ENCODE measurements at regions not wholly inside any gene's neighbourhood (a gene's known extent, or its start where the extent isn't known, plus 50 kb on each side); places are given as distances from the start of the nearest gene placed in this dataset.

DNA sequence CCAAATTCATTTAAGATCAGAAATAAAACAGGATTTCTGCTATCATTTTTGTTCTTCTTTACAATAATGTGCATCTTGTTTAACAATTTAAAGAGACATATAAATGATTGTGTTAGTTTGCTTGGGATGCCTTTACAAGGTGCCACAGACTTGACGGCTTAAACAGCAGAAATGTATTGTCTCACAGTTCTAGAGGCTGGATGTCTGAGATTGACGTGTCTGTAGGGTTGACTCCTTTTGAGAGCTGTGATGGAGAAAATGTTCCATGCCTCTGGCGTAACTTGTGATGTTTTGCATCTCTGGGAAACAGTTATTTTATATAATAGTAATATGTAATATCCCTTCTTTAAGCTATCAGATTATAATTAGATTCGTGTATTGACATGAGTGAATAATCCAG is 1091.6 kb upstream of the PRMT6 start:
- H3K27ac ChIP-seq: no peak overlapping the region
- no peaks in the 10 kb centered on the region for H3K9me3 ChIP-seq (ENCODE audit: severe bottlenecking)
- H3K36me3 ChIP-seq: no peaks in the 10 kb centered on the region
- no peak for DNase-seq
- H3K4me3 ChIP-seq (ENCODE audit: low read depth, low read length): no peak overlapping the region
- no peaks in the 10 kb centered on the region for H3K27me3 ChIP-seq (ENCODE audit: insufficient read depth, low read depth, severe bottlenecking)
- TF ChIP-seq, protein P1, sequence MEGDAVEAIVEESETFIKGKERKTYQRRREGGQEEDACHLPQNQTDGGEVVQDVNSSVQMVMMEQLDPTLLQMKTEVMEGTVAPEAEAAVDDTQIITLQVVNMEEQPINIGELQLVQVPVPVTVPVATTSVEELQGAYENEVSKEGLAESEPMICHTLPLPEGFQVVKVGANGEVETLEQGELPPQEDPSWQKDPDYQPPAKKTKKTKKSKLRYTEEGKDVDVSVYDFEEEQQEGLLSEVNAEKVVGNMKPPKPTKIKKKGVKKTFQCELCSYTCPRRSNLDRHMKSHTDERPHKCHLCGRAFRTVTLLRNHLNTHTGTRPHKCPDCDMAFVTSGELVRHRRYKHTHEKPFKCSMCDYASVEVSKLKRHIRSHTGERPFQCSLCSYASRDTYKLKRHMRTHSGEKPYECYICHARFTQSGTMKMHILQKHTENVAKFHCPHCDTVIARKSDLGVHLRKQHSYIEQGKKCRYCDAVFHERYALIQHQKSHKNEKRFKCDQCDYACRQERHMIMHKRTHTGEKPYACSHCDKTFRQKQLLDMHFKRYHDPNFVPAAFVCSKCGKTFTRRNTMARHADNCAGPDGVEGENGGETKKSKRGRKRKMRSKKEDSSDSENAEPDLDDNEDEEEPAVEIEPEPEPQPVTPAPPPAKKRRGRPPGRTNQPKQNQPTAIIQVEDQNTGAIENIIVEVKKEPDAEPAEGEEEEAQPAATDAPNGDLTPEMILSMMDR (IDR thresholded peaks at IDR 0.05; ENCODE audit: low read depth, low read length): no peak

DNA sequence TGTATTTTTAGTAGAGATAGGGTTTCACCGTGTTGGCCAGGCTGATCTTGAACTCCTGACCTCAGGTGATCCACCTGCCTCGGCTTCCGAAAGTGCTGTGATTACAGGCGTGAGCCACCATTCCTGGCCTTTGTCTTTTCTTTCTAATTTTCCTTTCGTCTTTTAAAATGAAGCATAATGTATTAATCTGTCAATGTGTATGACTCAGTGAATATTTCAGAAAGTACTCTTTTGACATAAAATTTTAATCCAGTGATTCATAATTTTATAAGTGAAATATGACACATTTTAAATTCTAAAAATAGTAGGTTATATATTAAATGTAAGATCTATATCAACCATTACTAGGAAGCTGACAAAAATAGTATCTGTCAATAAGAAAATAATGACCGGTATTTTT is 1059.0 kb upstream of the PRMT6 start:
- no peak for DNase-seq
- Histone ChIP-seq H3K4me3 (ENCODE audit: low read depth, low read length) (no peak overlapping the region), H3K9me3 (ENCODE audit: severe bottlenecking) (no peaks in the 10 kb centered on the region), H3K27me3 (ENCODE audit: insufficient read depth, low read depth, severe bottlenecking) (no peaks in the 10 kb centered on the region), H3K36me3 (no peaks in the 10 kb centered on the region), H3K27ac (no peak overlapping the region)
- TF ChIP-seq, protein P1 (IDR thresholded peaks at IDR 0.05; ENCODE audit: low read depth, low read length): no peak

DNA sequence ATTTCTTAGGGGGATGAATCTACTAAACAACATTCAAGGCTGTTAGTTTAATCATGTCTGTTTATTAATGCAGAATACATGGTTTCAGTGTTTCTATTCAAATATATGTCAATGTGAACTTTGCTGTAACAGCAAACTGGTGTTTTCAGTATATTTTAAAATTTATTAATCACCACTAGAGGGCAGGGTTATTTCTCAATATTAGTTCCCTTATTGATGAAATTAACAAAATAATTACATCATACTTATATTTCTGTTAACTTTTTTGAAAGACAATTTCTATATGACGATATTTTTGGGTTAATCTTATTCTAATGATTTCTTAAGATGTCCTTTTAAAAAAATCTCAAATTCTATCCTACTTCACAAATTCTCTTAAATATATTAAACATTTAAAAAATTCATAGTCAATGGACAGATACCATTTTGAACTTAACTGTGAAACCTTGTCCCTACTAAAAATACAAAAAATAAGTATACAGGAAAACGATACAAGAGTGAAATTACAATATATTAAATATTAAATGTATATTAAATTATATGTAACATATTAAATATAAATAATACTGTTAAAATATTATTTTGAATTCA is 1034.1 kb upstream of the PRMT6 start:
- TF ChIP-seq, protein P1 (IDR thresholded peaks at IDR 0.05; ENCODE audit: low read depth, low read length): no peak
- Histone ChIP-seq H3K36me3 (no peaks in the 10 kb centered on the region), H3K4me3 (ENCODE audit: low read depth, low read length) (no peak overlapping the region), H3K27ac (no peak overlapping the region), H3K27me3 (ENCODE audit: insufficient read depth, low read depth, severe bottlenecking) (no peaks in the 10 kb centered on the region), H3K9me3 (ENCODE audit: severe bottlenecking) (no peaks in the 10 kb centered on the region)
- DNase-seq: no peak

DNA sequence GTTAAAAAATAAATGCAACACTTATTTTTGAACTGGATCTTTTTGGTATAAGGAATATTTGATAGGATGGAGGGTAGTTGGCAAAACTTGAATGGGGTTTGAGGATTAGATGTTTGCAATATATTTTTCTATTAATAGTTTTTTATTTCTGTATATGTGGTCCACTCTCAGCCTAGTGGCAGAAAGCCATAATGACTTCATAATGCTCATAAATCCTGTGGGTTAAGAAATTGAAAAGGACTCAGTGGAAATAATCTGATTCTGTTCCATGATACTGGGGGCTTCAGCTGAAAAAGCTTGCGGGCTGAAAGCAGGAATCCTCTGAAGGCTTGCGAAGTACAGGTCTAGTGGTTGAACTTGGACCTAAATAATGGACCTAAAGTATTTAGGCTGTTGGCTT is 1028.6 kb upstream of the PRMT6 start:
- H3K4me3 ChIP-seq (ENCODE audit: low read depth, low read length): no peak overlapping the region
- DNase-seq: no peak
- TF ChIP-seq, protein P1 (IDR thresholded peaks at IDR 0.05; ENCODE audit: low read depth, low read length): no peak
- H3K27me3 ChIP-seq (ENCODE audit: insufficient read depth, low read depth, severe bottlenecking): no peaks in the 10 kb centered on the region
- no peaks in the 10 kb centered on the region for H3K9me3 ChIP-seq (ENCODE audit: severe bottlenecking)
- H3K27ac ChIP-seq: no peak overlapping the region
- no peaks in the 10 kb centered on the region for H3K36me3 ChIP-seq

DNA sequence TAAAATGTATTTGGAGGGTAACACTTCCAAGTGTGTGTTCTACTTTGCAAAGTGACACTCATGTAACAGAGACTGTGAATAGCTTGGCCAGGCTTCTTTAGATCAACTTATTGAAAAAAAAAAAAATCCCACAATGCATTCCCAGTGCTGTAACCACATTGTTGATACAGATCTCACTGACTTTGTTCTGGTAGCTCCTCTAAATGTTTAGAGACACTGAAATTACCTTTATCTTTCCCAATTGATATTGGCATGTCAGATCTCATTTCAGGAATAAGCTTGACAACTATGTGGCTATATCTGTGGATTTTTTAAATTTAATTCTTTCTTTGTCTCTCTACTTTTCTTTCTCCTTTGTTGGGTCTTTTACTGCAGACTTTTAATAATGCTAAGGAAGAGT is 1018.9 kb upstream of the PRMT6 start:
- DNase-seq: no peak
- Histone ChIP-seq H3K36me3 (no peaks in the 10 kb centered on the region), H3K27me3 (ENCODE audit: insufficient read depth, low read depth, severe bottlenecking) (no peaks in the 10 kb centered on the region), H3K4me3 (ENCODE audit: low read depth, low read length) (no peak overlapping the region), H3K27ac (no peak overlapping the region), H3K9me3 (ENCODE audit: severe bottlenecking) (no peaks in the 10 kb centered on the region)
- TF ChIP-seq, protein P1 (IDR thresholded peaks at IDR 0.05; ENCODE audit: low read depth, low read length): no peak

DNA sequence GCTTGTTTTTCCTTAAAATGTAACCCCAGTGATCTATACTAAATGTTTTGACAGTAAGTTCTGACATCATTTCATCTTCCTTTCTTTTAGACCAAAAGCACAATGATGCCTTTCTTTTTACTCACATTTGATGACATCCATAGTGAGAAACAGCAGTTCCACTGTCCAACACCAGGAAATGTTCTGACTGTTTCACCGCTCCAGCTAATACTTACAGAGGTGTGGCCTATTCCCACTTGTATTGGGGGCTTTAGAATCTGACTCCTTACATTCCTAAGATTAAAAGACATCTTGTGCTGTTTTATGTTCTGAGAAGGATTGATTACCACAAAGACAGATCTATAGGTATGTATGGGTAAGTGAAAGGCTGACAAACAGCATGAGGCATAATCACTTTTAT is 1018.2 kb upstream of the PRMT6 start:
- no peak for DNase-seq
- H3K4me3 ChIP-seq (ENCODE audit: low read depth, low read length): no peak overlapping the region
- H3K9me3 ChIP-seq (ENCODE audit: severe bottlenecking): no peaks in the 10 kb centered on the region
- TF ChIP-seq, protein P1 (IDR thresholded peaks at IDR 0.05; ENCODE audit: low read depth, low read length): no peak
- no peaks in the 10 kb centered on the region for H3K27me3 ChIP-seq (ENCODE audit: insufficient read depth, low read depth, severe bottlenecking)
- no peaks in the 10 kb centered on the region for H3K36me3 ChIP-seq
- no peak overlapping the region for H3K27ac ChIP-seq

Measured in WERI-Rb-1 (cell line).